ENCODE measurements at regions not wholly inside any gene's neighbourhood (a gene's known extent, or its start where the extent isn't known, plus 50 kb on each side); places are given as distances from the start of the nearest gene placed in this dataset.

DNA sequence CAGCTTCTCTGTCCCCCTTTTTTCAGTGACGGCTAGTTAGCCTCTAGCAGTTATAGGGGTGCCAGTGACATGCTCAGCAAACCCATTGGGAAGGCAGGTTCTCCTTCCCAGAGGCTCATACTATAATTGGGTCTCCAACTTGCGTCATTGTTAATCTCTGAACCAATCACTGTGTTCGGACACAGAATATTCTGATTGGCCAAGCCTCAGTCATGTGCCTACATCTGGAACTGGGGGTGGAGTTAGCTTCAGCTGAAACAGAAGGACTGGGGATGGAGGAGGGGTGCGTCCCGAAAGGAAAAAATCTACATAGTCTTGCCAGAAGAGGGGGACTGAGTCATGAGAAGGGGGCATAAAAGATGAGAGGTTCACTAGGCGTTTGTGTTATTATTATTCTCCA lies 165.6 kb downstream of the SUDS3 start:
- no peaks in the 10 kb centered on the region for H3K79me1 ChIP-seq (ENCODE audit: low read depth, low read length)
- no peak overlapping the region for H4K91ac ChIP-seq (replicated peaks; ENCODE audit: insufficient read length, low read length)
- H4K8ac ChIP-seq (ENCODE audit: extremely low read depth, insufficient read depth, low read length), result no peak overlapping the region
- 86% methylated on average over 6 of the region's 6 CpGs; no CpG with 5 or more reads in 1 of the 2 experiments for WGBS, 2 experiments (ENCODE audit: extremely low coverage in 1 of 2, insufficient coverage in 1 of 2, insufficient read length in 1 of 2, insufficient replicate concordance in 2 of 2, low coverage in 1 of 2, low lambda C conversion rate in 2 of 2, missing lambda C conversion rate in 1 of 2)
- no peak overlapping the region for H2AK5ac ChIP-seq (ENCODE audit: low read depth, low read length)
- H3K27me3 ChIP-seq (replicated peaks in 1 of 4; ENCODE audit: control insufficient read depth in 3 of 4, extremely low read depth in 1 of 4, insufficient read depth in 3 of 4, low read length in 3 of 4), result no peaks in the 10 kb centered on the region
- H3K56ac ChIP-seq (replicated peaks; ENCODE audit: insufficient read length, low read depth, low read length), result no peak overlapping the region
- no peaks in the 10 kb centered on the region for H3K79me2 ChIP-seq (ENCODE audit: control insufficient read depth in 1 of 2, insufficient read depth in 2 of 2, low read length in 2 of 2)
- H4K5ac ChIP-seq (ENCODE audit: insufficient read length, low read depth, low read length), result no peak overlapping the region
- ChIA-PET CTCF (ENCODE audit: partially characterized antibody) (interaction anchor here (0.6 kb wide), 1 partner anchor 22 kb away, joined by 4 read pairs; no protein-coding TSS in a partner anchor), POLR2A (ENCODE audit: partially characterized antibody) (no interaction called here)
- no peaks in the 10 kb centered on the region for H3K23me2 ChIP-seq (ENCODE audit: low read depth, low read length)
- no peak overlapping the region for H2BK5ac ChIP-seq (ENCODE audit: low read depth, low read length)
- no peak overlapping the region for H2BK15ac ChIP-seq (ENCODE audit: low read length)
- no peak overlapping the region for H2BK120ac ChIP-seq (replicated peaks; ENCODE audit: low read depth, low read length)
- H3K18ac ChIP-seq (ENCODE audit: extremely low read depth, low read length), result no peak overlapping the region
- H3K9ac ChIP-seq (replicated peaks in 1 of 4; ENCODE audit: extremely low read depth in 1 of 4, low read depth in 3 of 4, low read length in 3 of 4), result no peak overlapping the region
- DNase-seq (ENCODE audit: low read depth in 1 of 2, low spot score in 2 of 2) (no peak), FAIRE-seq (no peak)
- no peak overlapping the region for H3K4ac ChIP-seq (replicated peaks; ENCODE audit: insufficient read length, low read depth, low read length)
- no peaks in the 10 kb centered on the region for H3K9me3 ChIP-seq (ENCODE audit: insufficient read depth in 2 of 2, low read depth in 1 of 2, low read length in 1 of 2)
- H3K4me3 ChIP-seq (ENCODE audit: extremely low read depth in 1 of 4, insufficient read depth in 2 of 4, low read depth in 3 of 4, low read length in 4 of 4), result no peak overlapping the region
- H4K20me1 ChIP-seq (replicated peaks in 1 of 2; ENCODE audit: control insufficient read depth in 1 of 2, insufficient read depth in 2 of 2, low read length in 2 of 2), result no peaks in the 10 kb centered on the region
- H3K36me3 ChIP-seq (ENCODE audit: control insufficient read depth in 2 of 4, insufficient read depth in 4 of 4, low read length in 3 of 4), result no peaks in the 10 kb centered on the region
- H2AFZ ChIP-seq (ENCODE audit: low read length), result no peak overlapping the region
- H3K14ac ChIP-seq (ENCODE audit: insufficient read length), result no peak overlapping the region
- H2BK12ac ChIP-seq (ENCODE audit: low read depth, low read length), result peak overlapping the region; percentile 30; the same call in 1 of the 2 replicates
- no peak overlapping the region for H3K23ac ChIP-seq (ENCODE audit: insufficient read length)
- 0 out of 2 replicates have a peak overlapping the region, but pooled peaks have one; percentile 1 for H2BK20ac ChIP-seq (ENCODE audit: low read length)
- no peak overlapping the region for H3K4me2 ChIP-seq (ENCODE audit: insufficient read depth in 1 of 2, low read depth in 2 of 2, low read length in 2 of 2)
- H3K27ac ChIP-seq (ENCODE audit: low read depth, low read length), result no peak overlapping the region
- peaks cover 4 to 8% (median 7%) of the 10 kb centered on the region in 4 experiments for H3K4me1 ChIP-seq (replicated peaks in 1 of 4; ENCODE audit: control insufficient read depth in 3 of 4, insufficient read depth in 4 of 4, low read length in 3 of 4)
- TF ChIP-seq, protein P1, sequence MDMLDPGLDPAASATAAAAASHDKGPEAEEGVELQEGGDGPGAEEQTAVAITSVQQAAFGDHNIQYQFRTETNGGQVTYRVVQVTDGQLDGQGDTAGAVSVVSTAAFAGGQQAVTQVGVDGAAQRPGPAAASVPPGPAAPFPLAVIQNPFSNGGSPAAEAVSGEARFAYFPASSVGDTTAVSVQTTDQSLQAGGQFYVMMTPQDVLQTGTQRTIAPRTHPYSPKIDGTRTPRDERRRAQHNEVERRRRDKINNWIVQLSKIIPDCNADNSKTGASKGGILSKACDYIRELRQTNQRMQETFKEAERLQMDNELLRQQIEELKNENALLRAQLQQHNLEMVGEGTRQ (IDR thresholded peaks at IDR 0.05; ENCODE audit: low read length), result peak; percentile 56
- TF ChIP-seq NANOG (IDR thresholded peaks at IDR 0.05; ENCODE audit: insufficient read depth, low read depth, low read length, poor library complexity, severe bottlenecking) (no peak), BACH1 (IDR thresholded peaks at IDR 0.05; ENCODE audit: low read length) (no peak)
